T-cell (primary cell): ENCODE measurements at regions not wholly inside any gene's neighbourhood (a gene's known extent, or its start where the extent isn't known, plus 50 kb on each side); places are given as distances from the start of the nearest gene placed in this dataset.
"Not testable (repeated sequence)": the region's sequence is repeated elsewhere in the genome, so short reads cannot be mapped to it uniquely, and the experiment has no call there.

Experiments used
- ATAC-seq, 4 experiments: fragments of 200-7000 bp in 3 of 4; fragments of 150-1000 bp in 1 of 4; cut with Tn5 transposase; replicated peaks in 1 of 4; 1 replicate in 3 of 4; 2 replicates in 1 of 4; pipeline ENCODE4 v1.10.0; 2021; ENCODE audit warnings: moderate library complexity in 3 of 4, mild to moderate bottlenecking in 2 of 4, moderate number of reproducible peaks in 1 of 4
- CTCF ChIA-PET, 2 donors: fragments of 300-600 bp; sonication (Branson Sonifier 250); formaldehyde crosslinking; loops; one replicate each; lab custom pipeline; 2022; ENCODE audit warnings: antibody characterized with exemption in 2 of 2; lab: Charles Lee
- POLR2A ChIA-PET, 2 donors: fragments of 300-600 bp; sonication (Branson Sonifier 250); formaldehyde crosslinking; loops; one replicate each; lab custom pipeline; 2022; ENCODE audit warnings: antibody characterized with exemption in 2 of 2; lab: Charles Lee
- DNase-seq, 35 experiments: peaks; one replicate each; pipeline versions ENCODE4 v3.0.0 to v3.0.0-alpha.2; 2013 to 2023
- H3K27ac ChIP-seq: one replicate; pipeline ENCODE4 v1.5.1; 2013; ENCODE audit warnings: low read length
- H3K27me3 ChIP-seq, 2 experiments: replicated peaks in 1 of 2; 1 replicate in 1 of 2; 2 replicates in 1 of 2; pipeline versions ENCODE4 v1.6.1 to v1.7.0; 2013; ENCODE audit warnings: low read length in 1 of 2, mixed read lengths in 1 of 2; ENCODE audit not compliant: control insufficient read depth in 2 of 2, insufficient read depth in 2 of 2; ENCODE audit errors: extremely low read depth in 1 of 2
- H3K36me3 ChIP-seq, 2 donors: 1 replicate in 1 of 2; 2 replicates in 1 of 2; pipeline versions ENCODE4 v1.6.1 to v1.7.0; 2013; ENCODE audit warnings: low read length in 1 of 2; ENCODE audit not compliant: control insufficient read depth in 2 of 2, insufficient read depth in 1 of 2; ENCODE audit errors: extremely low read depth in 1 of 2
- H3K4me1 ChIP-seq, 2 experiments: 1 replicate in 1 of 2; 2 replicates in 1 of 2; pipeline versions ENCODE4 v1.6.1 to v1.7.0; 2013; ENCODE audit warnings: low read length in 2 of 2, mixed read lengths in 1 of 2; ENCODE audit not compliant: insufficient read depth in 2 of 2, control insufficient read depth in 1 of 2; ENCODE audit errors: extremely low read depth in 1 of 2
- H3K4me3 ChIP-seq, 2 donors: 1 replicate in 1 of 2; 2 replicates in 1 of 2; pipeline versions ENCODE4 v1.5.1 to v1.7.0; 2013; ENCODE audit warnings: mild to moderate bottlenecking in 2 of 2, low read length in 1 of 2, moderate library complexity in 1 of 2; ENCODE audit not compliant: control insufficient read depth in 1 of 2; ENCODE audit errors: extremely low read depth in 1 of 2
- H3K9me3 ChIP-seq: 2 replicates; pipeline ENCODE4 v1.7.0; 2013
- H3K27ac Mint-ChIP-seq, 2 donors: one replicate each; pipeline ENCODE4 v1.8.0; 2020 to 2021; ENCODE audit warnings: mild to moderate bottlenecking in 2 of 2, mixed read lengths in 2 of 2
- H3K27me3 Mint-ChIP-seq, 2 donors: one replicate each; pipeline ENCODE4 v1.8.0; 2021 to 2022; ENCODE audit warnings: mixed read lengths in 2 of 2
- H3K36me3 Mint-ChIP-seq: one replicate; pipeline ENCODE4 v1.8.0; 2021; ENCODE audit warnings: mixed read lengths
- H3K4me1 Mint-ChIP-seq, 3 donors: one replicate each; pipeline ENCODE4 v1.8.0; 2020 to 2022; ENCODE audit warnings: mixed read lengths in 3 of 3, mild to moderate bottlenecking in 1 of 3
- H3K4me3 Mint-ChIP-seq, 3 donors: one replicate each; pipeline ENCODE4 v1.8.0; 2020 to 2022; ENCODE audit warnings: mild to moderate bottlenecking in 3 of 3, mixed read lengths in 3 of 3, moderate library complexity in 3 of 3
- H3K9me3 Mint-ChIP-seq, 3 donors: one replicate each; pipeline ENCODE4 v1.8.0; 2020 to 2022; ENCODE audit warnings: mixed read lengths in 3 of 3
- WGBS: methylation state at CpG from one replicate; pipeline ENCODE4 v1.1.5; 2013; ENCODE audit warnings: missing lambda C conversion rate; ENCODE audit not compliant: insufficient coverage; 5-methylcytosine and 5-hydroxymethylcytosine counted together

- Histone ChIP-seq H3K27ac (no peak overlapping the region), H3K4me1 (peaks cover 0 to 12% of the 10 kb centered on the region in 2 experiments), H3K27me3 (no peaks in the 10 kb centered on the region), H3K4me3 (no peak overlapping the region), H3K36me3 (no peaks in the 10 kb centered on the region), H3K9me3 (peaks cover 5% of the 10 kb centered on the region)
- no peak for ATAC-seq
- Mint-ChIP-seq H3K4me3 (no peak overlapping the region), H3K36me3 (peaks cover 4% of the 10 kb centered on the region), H3K9me3 (peaks cover 0 to 6% (median 3%) of the 10 kb centered on the region in 3 donors), H3K27me3 (no peaks in the 10 kb centered on the region), H3K27ac (no peak overlapping the region), H3K4me1 (peaks cover 13 to 23% (median 13%) of the 10 kb centered on the region in 3 donors)
- 100% methylated on average over 1 of the region's 2 CpGs for WGBS
- ChIA-PET CTCF (interaction anchor here in 1 of 2 donors (0.6 to 0.9 kb wide), 2 partner anchors 94 to 250 kb away, joined by 3 to 4 read pairs; no protein-coding TSS in a partner anchor), POLR2A (no interaction called here)
- no peak for DNase-seq
These were observed 97.2 kb upstream of the WDR75 start for GRCh38 chr2:189344043-189344442.

GRCh38 chr2:189347540-189347939 lies 93.7 kb upstream of the WDR75 start:
- Histone ChIP-seq H3K27ac (no peak overlapping the region), H3K4me1 (peaks cover 0 to 12% of the 10 kb centered on the region in 2 experiments), H3K27me3 (no peaks in the 10 kb centered on the region), H3K9me3 (peaks cover 3% of the 10 kb centered on the region), H3K4me3 (no peak overlapping the region), H3K36me3 (no peaks in the 10 kb centered on the region)
- ChIA-PET POLR2A (no interaction called here), CTCF (interaction anchor here (0.6 to 4.8 kb wide), 6 partner anchors 165 to 984 kb away, joined by 3 to 26 read pairs (median 4); no protein-coding TSS in a partner anchor)
- no CpG with 5 or more reads among the region's 1 CpG for WGBS
- H3K4me3 Mint-ChIP-seq: no peak overlapping the region
- no peaks in the 10 kb centered on the region for H3K27me3 Mint-ChIP-seq
- H3K4me1 Mint-ChIP-seq: peaks cover 13 to 23% (median 13%) of the 10 kb centered on the region in 3 donors
- H3K9me3 Mint-ChIP-seq: no peaks in the 10 kb centered on the region
- DNase-seq (peak in 11 of 35 experiments; percentile 1 to 62 (median 4)), ATAC-seq (peak in 2 of 4 experiments; percentile 53 to 66)
- H3K36me3 Mint-ChIP-seq: no peaks in the 10 kb centered on the region
- H3K27ac Mint-ChIP-seq: no peak overlapping the region

GRCh38 chr2:189348369-189348768 lies 92.9 kb upstream of the WDR75 start:
- CTCF ChIA-PET: interaction anchor here (0.6 to 4.8 kb wide), 8 partner anchors 166 to 983 kb away, joined by 3 to 26 read pairs (median 5); no protein-coding TSS in a partner anchor
- no peak overlapping the region for H3K27ac Mint-ChIP-seq
- POLR2A ChIA-PET: no interaction called here
- ATAC-seq (no peak), DNase-seq (no peak)
- Histone ChIP-seq H3K9me3 (peaks cover 3% of the 10 kb centered on the region), H3K27ac (no peak overlapping the region), H3K4me3 (no peak overlapping the region), H3K36me3 (no peaks in the 10 kb centered on the region), H3K4me1 (peaks cover 0 to 12% of the 10 kb centered on the region in 2 experiments), H3K27me3 (no peaks in the 10 kb centered on the region)
- no peaks in the 10 kb centered on the region for H3K36me3 Mint-ChIP-seq
- H3K27me3 Mint-ChIP-seq: no peaks in the 10 kb centered on the region
- H3K9me3 Mint-ChIP-seq: no peaks in the 10 kb centered on the region
- H3K4me1 Mint-ChIP-seq: peaks cover 13 to 23% (median 13%) of the 10 kb centered on the region in 3 donors
- WGBS: 100% methylated on average over 1 of the region's 1 CpG
- no peak overlapping the region for H3K4me3 Mint-ChIP-seq

- no peak for ATAC-seq
- Mint-ChIP-seq H3K4me3 (no peak overlapping the region), H3K9me3 (no peaks in the 10 kb centered on the region), H3K27me3 (no peaks in the 10 kb centered on the region), H3K36me3 (no peaks in the 10 kb centered on the region), H3K27ac (no peak overlapping the region), H3K4me1 (peaks cover 13 to 17% (median 13%) of the 10 kb centered on the region in 3 donors)
- Histone ChIP-seq H3K36me3 (no peaks in the 10 kb centered on the region), H3K9me3 (no peaks in the 10 kb centered on the region), H3K4me3 (no peak overlapping the region), H3K27ac (no peak overlapping the region), H3K4me1 (peaks cover 0 to 12% of the 10 kb centered on the region in 2 experiments), H3K27me3 (no peaks in the 10 kb centered on the region)
- 94% methylated on average over 2 of the region's 3 CpGs for WGBS
- no peak for DNase-seq
- ChIA-PET POLR2A (no interaction called here), CTCF (interaction anchor here in 1 of 2 donors (4.8 kb wide), 1 partner anchor 208 kb away, joined by 26 read pairs; no protein-coding TSS in a partner anchor)
These were observed 90.6 kb upstream of the WDR75 start for GRCh38 chr2:189350540-189351209.

GRCh38 chr2:189351933-189352332 lies 89.3 kb upstream of the WDR75 start:
- H3K36me3 Mint-ChIP-seq, H3K4me3 ChIP-seq, POLR2A ChIA-PET, DNase-seq, H3K4me1 Mint-ChIP-seq, H3K9me3 Mint-ChIP-seq, ATAC-seq, H3K27ac Mint-ChIP-seq, H3K27me3 Mint-ChIP-seq, H3K4me3 Mint-ChIP-seq, H3K9me3 ChIP-seq, H3K36me3 ChIP-seq, CTCF ChIA-PET, H3K27ac ChIP-seq, H3K27me3 ChIP-seq: not testable (repeated sequence)
- WGBS: no CpG with 5 or more reads among the region's 1 CpG
- peaks cover 0 to 10% of the 10 kb centered on the region in 2 experiments for H3K4me1 ChIP-seq

GRCh38 chr2:189357375-189357774 lies 83.9 kb upstream of the WDR75 start:
- H3K9me3 Mint-ChIP-seq, H3K9me3 ChIP-seq, POLR2A ChIA-PET, H3K27ac ChIP-seq, H3K4me1 Mint-ChIP-seq, DNase-seq, H3K4me3 ChIP-seq, H3K27me3 ChIP-seq, H3K27me3 Mint-ChIP-seq, H3K36me3 ChIP-seq, H3K4me3 Mint-ChIP-seq, ATAC-seq, H3K4me1 ChIP-seq, H3K36me3 Mint-ChIP-seq, H3K27ac Mint-ChIP-seq: not testable (repeated sequence)
- CTCF ChIA-PET: interaction anchor here in 1 of 2 donors (0.7 kb wide), 1 partner anchor 1625 kb away, joined by 4 read pairs; no protein-coding TSS in a partner anchor
- no CpG with 5 or more reads among the region's 4 CpGs for WGBS
